ENCODE measurements at regions not wholly inside any gene's neighbourhood (a gene's known extent, or its start where the extent isn't known, plus 50 kb on each side); places are given as distances from the start of the nearest gene placed in this dataset.
A peak's percentile ranks its signal among the peaks of the same experiment; 100 is the strongest.
"Not testable (repeated sequence)": the region's sequence is repeated elsewhere in the genome, so short reads cannot be mapped to it uniquely, and the experiment has no call there.

- DNase-seq (ENCODE audit: low spot score) = no peak
Measured at GRCh38 chr5:121640298-121640697, 211.4 kb upstream of the FTMT start.

GRCh38 chr5:121658221-121658620, 193.5 kb upstream of the FTMT start:
- no peak for DNase-seq (ENCODE audit: low spot score)

- DNase-seq (ENCODE audit: low spot score) = no peak
Measured at GRCh38 chr5:121660142-121660541, 191.5 kb upstream of the FTMT start.

- not testable (repeated sequence) for DNase-seq (ENCODE audit: low spot score)
Measured at GRCh38 chr5:121665542-121665941, 186.1 kb upstream of the FTMT start.

- peak; percentile 7 for DNase-seq (ENCODE audit: low spot score)
Measured at GRCh38 chr5:121667292-121667691, 184.4 kb upstream of the FTMT start.

GRCh38 chr5:121668635-121669034, 183.0 kb upstream of the FTMT start:
- DNase-seq (ENCODE audit: low spot score) = no peak

GRCh38 chr5:121671624-121672023, 180.1 kb upstream of the FTMT start:
- no peak for DNase-seq (ENCODE audit: low spot score)

GRCh38 chr5:121675924-121676323, 175.8 kb upstream of the FTMT start:
- DNase-seq (ENCODE audit: low spot score) = no peak

GRCh38 chr5:121681229-121681855, 170.3 kb upstream of the FTMT start:
- peak; percentile 7 for DNase-seq (ENCODE audit: low spot score)

- DNase-seq (ENCODE audit: low spot score) = no peak
Measured at GRCh38 chr5:121688126-121688525, 163.6 kb upstream of the FTMT start.

GRCh38 chr5:121688781-121689180, 162.9 kb upstream of the FTMT start:
- no peak for DNase-seq (ENCODE audit: low spot score)

GRCh38 chr5:121691478-121691877, 160.2 kb upstream of the FTMT start:
- peak; percentile 39 for DNase-seq (ENCODE audit: low spot score)

GRCh38 chr5:121692158-121692557, 159.5 kb upstream of the FTMT start:
- DNase-seq (ENCODE audit: low spot score) = no peak

GRCh38 chr5:121693864-121694263, 157.8 kb upstream of the FTMT start:
- DNase-seq (ENCODE audit: low spot score) = no peak

- no peak for DNase-seq (ENCODE audit: low spot score)
Measured at GRCh38 chr5:121695307-121695706, 156.4 kb upstream of the FTMT start.

- no peak for DNase-seq (ENCODE audit: low spot score)
Measured at GRCh38 chr5:121698690-121699089, 153.0 kb upstream of the FTMT start.

GRCh38 chr5:121701731-121702130, 150.0 kb upstream of the FTMT start:
- no peak for DNase-seq (ENCODE audit: low spot score)

- DNase-seq (ENCODE audit: low spot score) = peak; percentile 10
Measured at GRCh38 chr5:121702682-121703081, 149.0 kb upstream of the FTMT start.

GRCh38 chr5:121704291-121704690, 147.4 kb upstream of the FTMT start:
- DNase-seq (ENCODE audit: low spot score) = no peak

- DNase-seq (ENCODE audit: low spot score) = no peak
Measured at GRCh38 chr5:121706686-121707085, 145.0 kb upstream of the FTMT start.

GRCh38 chr5:121707178-121707577, 144.5 kb upstream of the FTMT start:
- DNase-seq (ENCODE audit: low spot score) = no peak

- DNase-seq (ENCODE audit: low spot score) = no peak
Measured at GRCh38 chr5:121711416-121711815, 140.3 kb upstream of the FTMT start.

- no peak for DNase-seq (ENCODE audit: low spot score)
Measured at GRCh38 chr5:121719255-121719654, 132.4 kb upstream of the FTMT start.

- DNase-seq (ENCODE audit: low spot score) = peak; percentile 61
Measured at GRCh38 chr5:121725450-121725849, 126.2 kb upstream of the FTMT start.
